DND-41 (cell line): ENCODE measurements at regions not wholly inside any gene's neighbourhood (a gene's known extent, or its start where the extent isn't known, plus 50 kb on each side); places are given as distances from the start of the nearest gene placed in this dataset.
"Not testable (repeated sequence)": the region's sequence is repeated elsewhere in the genome, so short reads cannot be mapped to it uniquely, and the experiment has no call there.

Experiments
- ATAC-seq: fragments of 200-7000 bp; cut with Tn5 transposase; 3 replicates; pipeline ENCODE4 v1.9.1; 2021; ENCODE audit warnings: low read depth; ENCODE audit not compliant: insufficient read depth
- DNase-seq: peaks from one replicate; pipeline ENCODE4 v3.0.0-alpha.2; 2020
- H2AFZ ChIP-seq: 2 replicates; pipeline ENCODE4 v1.6.0; 2012; ENCODE audit warnings: low read depth, low read length
- H3K27ac ChIP-seq: 2 replicates; pipeline ENCODE4 v1.5.1; 2012; ENCODE audit warnings: low read length, inconsistent platforms
- H3K27me3 ChIP-seq: fragments of 200-600 bp; sonication (generic); 2 replicates; pipeline ENCODE4 v1.6.0; 2012; ENCODE audit warnings: low read length, mild to moderate bottlenecking, inconsistent platforms; ENCODE audit not compliant: insufficient read depth, poor library complexity
- H3K36me3 ChIP-seq: 2 replicates; pipeline ENCODE4 v1.5.1; 2012; ENCODE audit warnings: low read length, inconsistent platforms; ENCODE audit not compliant: insufficient read depth
- H3K4me1 ChIP-seq: 2 replicates; pipeline ENCODE4 v1.5.1; 2012; ENCODE audit warnings: mild to moderate bottlenecking, low read length; ENCODE audit not compliant: insufficient read depth
- H3K4me2 ChIP-seq: 2 replicates; pipeline ENCODE4 v1.6.0; 2012; ENCODE audit warnings: mild to moderate bottlenecking, moderate library complexity, low read length, inconsistent platforms; ENCODE audit not compliant: insufficient read depth
- H3K4me3 ChIP-seq, 2 experiments: fragments of 200-600 bp in 1 of 2; shearing (Covaris generic) in 1 of 2; 2 replicates each; pipeline ENCODE4 v1.5.1; 2012 to 2016; ENCODE audit warnings: inconsistent platforms in 2 of 2, low read length in 2 of 2, mild to moderate bottlenecking in 2 of 2, low read depth in 1 of 2, moderate library complexity in 1 of 2
- H3K79me2 ChIP-seq: 2 replicates; pipeline ENCODE4 v1.6.0; 2012; ENCODE audit warnings: low read length, inconsistent platforms; ENCODE audit not compliant: insufficient read depth
- H3K9ac ChIP-seq: 2 replicates; pipeline ENCODE4 v1.6.0; 2012; ENCODE audit warnings: low read depth, mild to moderate bottlenecking, inconsistent platforms, low read length, moderate library complexity
- H3K9me3 ChIP-seq: 2 replicates; pipeline ENCODE4 v1.5.1; 2012; ENCODE audit warnings: low read length, moderate library complexity, mild to moderate bottlenecking, inconsistent platforms; ENCODE audit not compliant: insufficient read depth, severe bottlenecking
- H4K20me1 ChIP-seq: 2 replicates; pipeline ENCODE4 v1.6.0; 2012; ENCODE audit warnings: low read length; ENCODE audit not compliant: insufficient read depth

DNA sequence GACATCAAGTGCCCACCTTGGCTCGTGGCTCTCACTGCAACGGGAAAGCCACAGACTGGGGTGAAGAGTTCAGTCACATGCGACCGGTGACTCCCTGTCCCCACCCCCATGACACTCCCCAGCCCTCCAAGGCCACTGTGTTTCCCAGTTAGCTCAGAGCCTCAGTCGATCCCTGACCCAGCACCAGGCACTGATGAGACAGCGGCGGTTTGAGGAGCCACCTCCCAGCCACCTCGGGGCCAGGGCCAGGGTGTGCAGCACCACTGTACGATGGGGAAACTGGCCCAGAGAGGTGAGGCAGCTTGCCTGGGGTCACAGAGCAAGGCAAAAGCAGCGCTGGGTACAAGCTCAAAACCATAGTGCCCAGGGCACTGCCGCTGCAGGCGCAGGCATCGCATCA, 266.0 kb downstream of the OR4F29 start:
- not testable (repeated sequence) for DNase-seq, ATAC-seq, H3K9ac ChIP-seq, H3K27ac ChIP-seq, H4K20me1 ChIP-seq, H3K4me2 ChIP-seq, H3K4me3 ChIP-seq, H3K4me1 ChIP-seq, H3K27me3 ChIP-seq, H3K9me3 ChIP-seq, H3K79me2 ChIP-seq, H3K36me3 ChIP-seq, H2AFZ ChIP-seq

DNA sequence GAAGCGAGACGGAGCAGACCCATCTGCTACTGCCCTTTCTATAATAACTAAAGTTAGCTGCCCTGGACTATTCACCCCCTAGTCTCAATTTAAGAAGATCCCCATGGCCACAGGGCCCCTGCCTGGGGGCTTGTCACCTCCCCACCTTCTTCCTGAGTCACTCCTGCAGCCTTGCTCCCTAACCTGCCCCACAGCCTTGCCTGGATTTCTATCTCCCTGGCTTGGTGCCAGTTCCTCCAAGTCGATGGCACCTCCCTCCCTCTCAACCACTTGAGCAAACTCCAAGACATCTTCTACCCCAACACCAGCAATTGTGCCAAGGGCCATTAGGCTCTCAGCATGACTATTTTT, 267.2 kb downstream of the OR4F29 start:
- H3K36me3 ChIP-seq, H3K79me2 ChIP-seq, H4K20me1 ChIP-seq, H3K27me3 ChIP-seq, H3K27ac ChIP-seq, ATAC-seq, H2AFZ ChIP-seq, H3K4me1 ChIP-seq, H3K4me2 ChIP-seq, H3K9ac ChIP-seq, H3K4me3 ChIP-seq, H3K9me3 ChIP-seq: not testable (repeated sequence)
- peak; percentile 5 for DNase-seq

- not testable (repeated sequence) for H2AFZ ChIP-seq, H3K4me1 ChIP-seq, H3K9me3 ChIP-seq, H3K4me3 ChIP-seq, H3K36me3 ChIP-seq, H4K20me1 ChIP-seq, H3K27ac ChIP-seq, H3K9ac ChIP-seq, H3K4me2 ChIP-seq, ATAC-seq, H3K27me3 ChIP-seq, H3K79me2 ChIP-seq
- DNase-seq: peak; percentile 4
Measured at GRCh38 chr1:183620-184335, 267.7 kb downstream of the OR4F29 start.

- not testable (repeated sequence) for H3K36me3 ChIP-seq, H3K9me3 ChIP-seq, H3K79me2 ChIP-seq, H3K9ac ChIP-seq, H3K4me1 ChIP-seq, H3K4me2 ChIP-seq, H3K4me3 ChIP-seq, H4K20me1 ChIP-seq, H2AFZ ChIP-seq, H3K27me3 ChIP-seq, H3K27ac ChIP-seq, ATAC-seq
- DNase-seq: peak; percentile 4
Measured at GRCh38 chr1:183081-183480, 268.4 kb downstream of the OR4F29 start.

DNA sequence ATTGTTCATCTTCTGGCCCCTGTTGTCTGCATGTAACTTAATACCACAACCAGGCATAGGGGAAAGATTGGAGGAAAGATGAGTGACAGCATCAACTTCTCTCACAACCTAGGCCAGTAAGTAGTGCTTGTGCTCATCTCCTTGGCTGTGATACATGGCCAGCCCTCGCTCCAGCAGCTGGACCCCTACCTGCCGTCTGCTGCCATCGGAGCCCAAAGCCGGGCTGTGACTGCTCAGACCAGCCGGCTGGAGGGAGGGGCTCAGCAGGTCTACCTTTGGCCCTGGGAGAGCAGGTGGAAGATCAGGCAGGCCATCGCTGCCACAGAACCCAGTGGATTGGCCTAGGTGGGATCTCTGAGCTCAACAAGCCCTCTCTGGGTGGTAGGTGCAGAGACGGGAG, 268.8 kb downstream of the OR4F29 start:
- H4K20me1 ChIP-seq, H2AFZ ChIP-seq, DNase-seq, H3K4me2 ChIP-seq, H3K79me2 ChIP-seq, H3K27ac ChIP-seq, H3K4me3 ChIP-seq, H3K27me3 ChIP-seq, H3K9me3 ChIP-seq, H3K9ac ChIP-seq, ATAC-seq, H3K36me3 ChIP-seq, H3K4me1 ChIP-seq: not testable (repeated sequence)

- not testable (repeated sequence) for H3K27me3 ChIP-seq, ATAC-seq, H3K79me2 ChIP-seq, H3K4me2 ChIP-seq, H3K36me3 ChIP-seq, H3K9ac ChIP-seq, H3K27ac ChIP-seq, H4K20me1 ChIP-seq, H3K9me3 ChIP-seq, H2AFZ ChIP-seq, H3K4me1 ChIP-seq, H3K4me3 ChIP-seq
- peak; percentile 67 for DNase-seq
Measured at GRCh38 chr1:181247-182216, 269.9 kb downstream of the OR4F29 start.

DNA sequence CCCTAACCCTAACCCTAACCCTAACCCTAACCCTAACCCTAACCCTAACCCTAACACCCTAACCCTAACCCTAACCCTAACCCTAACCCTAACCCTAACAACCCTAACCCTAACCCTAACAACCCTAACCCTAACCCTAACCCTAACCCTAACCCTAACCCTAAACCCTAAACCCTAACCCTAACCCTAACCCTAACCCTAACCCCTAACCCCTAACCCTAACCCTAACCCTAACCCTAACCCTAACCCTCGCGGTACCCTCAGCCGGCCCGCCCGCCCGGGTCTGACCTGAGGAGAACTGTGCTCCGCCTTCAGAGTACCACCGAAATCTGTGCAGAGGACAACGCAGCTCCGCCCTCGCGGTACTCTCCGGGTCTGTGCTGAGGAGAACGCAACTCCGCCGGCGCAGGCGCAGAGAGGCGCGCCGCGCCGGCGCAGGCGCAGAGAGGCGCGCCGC, 270.7 kb downstream of the OR4F29 start:
- not testable (repeated sequence) for H3K27me3 ChIP-seq, H3K79me2 ChIP-seq, ATAC-seq, H2AFZ ChIP-seq, H3K9me3 ChIP-seq, H3K9ac ChIP-seq, H3K4me1 ChIP-seq, H3K4me3 ChIP-seq, H3K36me3 ChIP-seq, H3K4me2 ChIP-seq, H3K27ac ChIP-seq, H4K20me1 ChIP-seq
- peak; percentile 17 for DNase-seq

DNA sequence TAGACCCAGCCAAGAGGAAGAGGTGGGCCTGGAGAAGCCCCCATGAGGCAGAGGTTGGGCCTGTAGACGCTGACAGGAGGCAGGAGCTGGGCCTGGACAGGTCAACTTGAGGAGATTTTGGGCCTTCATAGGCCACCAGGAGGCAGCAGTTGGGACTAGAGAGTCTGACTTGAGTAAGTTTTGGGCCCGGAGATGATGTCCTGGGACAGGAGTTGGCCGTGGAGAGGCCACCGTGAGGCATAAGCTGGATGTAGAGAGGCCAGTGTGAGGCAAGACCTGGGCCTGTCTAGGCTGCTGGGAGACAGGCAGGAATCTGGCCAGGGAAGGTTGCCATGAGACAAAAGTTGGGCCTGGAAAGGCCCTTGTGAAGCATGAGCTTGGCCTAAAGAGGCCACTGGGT, 312.6 kb downstream of the OR4F29 start:
- H3K36me3 ChIP-seq, H3K4me3 ChIP-seq, H3K4me1 ChIP-seq, H3K27ac ChIP-seq, H3K9me3 ChIP-seq, DNase-seq, H3K27me3 ChIP-seq, H2AFZ ChIP-seq, H3K4me2 ChIP-seq, ATAC-seq, H3K79me2 ChIP-seq, H3K9ac ChIP-seq, H4K20me1 ChIP-seq: not testable (repeated sequence)
